Sigmoid colon (tissue), 4 donors: ENCODE measurements at regions not wholly inside any gene's neighbourhood (a gene's known extent, or its start where the extent isn't known, plus 50 kb on each side); places are given as distances from the start of the nearest gene placed in this dataset.

ENCODE experiments used
- CTCF ChIP-seq, 4 experiments: fragments of 450-650 bp in 3 of 4; fragments of 200-600 bp in 1 of 4; IDR thresholded peaks; one replicate each; pipeline ENCODE4 v1.5.1; 2016 to 2019; ENCODE audit warnings: antibody characterized with exemption in 4 of 4, mild to moderate bottlenecking in 3 of 4, moderate library complexity in 2 of 4
- EP300 ChIP-seq, 4 donors: sonication (generic); formaldehyde crosslinking; IDR thresholded peaks; one replicate each; pipeline ENCODE4 v1.6.1; 2017; ENCODE audit warnings: antibody characterized with exemption in 4 of 4
- POLR2A ChIP-seq, 2 donors: fragments of 450-650 bp; IDR thresholded peaks; one replicate each; pipeline ENCODE4 v1.6.1; 2016; ENCODE audit warnings: antibody characterized with exemption in 2 of 2, mild to moderate bottlenecking in 2 of 2, moderate library complexity in 2 of 2
- POLR2AphosphoS5 ChIP-seq, 4 donors: sonication (generic); formaldehyde crosslinking; IDR thresholded peaks; one replicate each; pipeline ENCODE4 v1.6.1; 2017; ENCODE audit warnings: antibody characterized with exemption in 4 of 4

- TF ChIP-seq CTCF (IDR thresholded peaks at IDR 0.05) (no peak), POLR2A (IDR thresholded peaks at IDR 0.05) (no peak), POLR2AphosphoS5 (IDR thresholded peaks at IDR 0.05) (no peak), EP300 (IDR thresholded peaks at IDR 0.05) (no peak)
Measured at GRCh38 chr20:19027971-19028370, 184.5 kb upstream of the SLC24A3 start.
